GM21367 (cell line): ENCODE measurements at regions not wholly inside any gene's neighbourhood (a gene's known extent, or its start where the extent isn't known, plus 50 kb on each side); places are given as distances from the start of the nearest gene placed in this dataset.

ENCODE experiments used
- ATAC-seq: cut with Tn5 transposase; IDR thresholded peaks from one replicate; pipeline ENCODE4 v1.9.1; 2021; ENCODE audit not compliant: unreplicated experiment

DNA sequence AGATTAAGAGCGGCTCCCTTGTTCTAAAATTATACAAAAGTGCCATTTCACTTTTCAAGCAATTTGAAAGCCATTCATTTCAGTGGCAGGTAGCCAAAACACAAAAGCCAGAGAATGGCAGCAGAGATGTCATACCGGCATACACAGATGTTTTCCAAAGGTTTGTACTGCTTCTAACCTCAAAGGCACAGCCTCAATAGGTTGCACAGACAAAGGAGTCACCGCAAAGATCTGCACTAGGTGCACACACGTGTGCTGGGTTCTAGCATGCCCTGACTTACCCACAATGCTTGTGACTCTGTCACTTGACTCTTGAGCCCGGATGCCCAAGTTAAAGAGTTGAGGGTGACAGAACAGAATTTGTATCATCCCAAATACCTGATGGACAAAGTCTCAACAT lies 448.9 kb upstream of the ADGRL2 start:
- no peak for ATAC-seq

GRCh38 chr1:81349194-81349965 lies 451.4 kb upstream of the ADGRL2 start:
- no peak for ATAC-seq

- no peak for ATAC-seq
Measured at GRCh38 chr1:81345110-81345509, 455.6 kb upstream of the ADGRL2 start.

DNA sequence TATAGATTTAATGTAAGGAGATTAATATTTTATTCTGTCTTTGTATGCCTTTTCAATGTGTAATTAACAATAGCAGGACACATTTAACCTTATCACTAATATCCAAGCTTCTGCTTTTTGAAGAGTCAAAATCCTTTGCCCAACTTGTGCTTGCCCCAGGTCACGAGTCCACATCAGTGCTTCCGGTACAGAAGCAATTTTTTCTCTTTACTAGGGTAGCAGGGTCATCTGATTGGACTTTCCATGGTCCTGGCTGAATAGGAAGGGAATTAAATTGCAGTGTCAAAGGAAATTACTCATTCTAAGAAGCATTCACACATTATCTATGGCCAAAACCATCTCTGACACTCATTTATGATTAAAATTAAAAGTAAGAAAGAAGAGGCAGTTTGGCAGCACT lies 460.5 kb upstream of the ADGRL2 start:
- ATAC-seq = no peak

DNA sequence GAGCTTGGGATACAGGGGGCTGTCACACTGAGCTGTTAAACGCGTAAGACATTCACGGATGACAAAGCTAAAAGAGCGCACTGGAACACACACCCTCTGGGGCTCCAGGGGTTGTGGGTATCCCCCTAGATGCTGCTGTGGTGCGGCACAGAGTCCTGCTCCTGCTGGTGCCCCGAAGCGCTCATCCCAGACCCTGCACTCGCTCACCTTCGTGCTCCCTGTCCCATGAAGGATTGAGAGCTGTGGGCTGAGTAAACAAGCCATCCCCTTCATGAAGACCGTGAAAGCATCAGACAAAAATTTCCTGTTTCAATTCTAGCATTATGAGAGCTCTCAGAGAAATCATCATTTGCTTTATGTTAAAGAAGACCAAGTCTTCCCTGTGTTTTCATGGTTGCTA lies 463.5 kb upstream of the ADGRL2 start:
- ATAC-seq = no peak

DNA sequence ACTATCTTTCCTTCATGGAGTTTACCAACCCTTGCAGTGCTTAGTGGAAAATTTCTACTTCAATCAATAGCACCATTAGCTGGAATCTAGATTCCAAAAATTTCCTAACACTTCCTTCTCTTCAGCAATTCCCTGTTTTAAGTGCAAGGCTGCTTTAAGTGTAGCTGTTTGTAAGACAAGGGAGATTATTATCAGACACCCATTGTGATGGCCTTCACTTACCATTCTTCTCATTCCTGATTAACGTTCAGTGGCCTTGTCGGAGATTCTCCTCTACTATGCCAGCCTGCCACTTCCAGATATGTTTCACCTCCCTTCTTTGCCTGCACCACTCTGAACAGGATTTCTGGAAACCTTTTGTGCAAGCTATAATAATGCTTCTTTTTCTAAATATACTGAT lies 464.9 kb upstream of the ADGRL2 start:
- ATAC-seq = no peak

DNA sequence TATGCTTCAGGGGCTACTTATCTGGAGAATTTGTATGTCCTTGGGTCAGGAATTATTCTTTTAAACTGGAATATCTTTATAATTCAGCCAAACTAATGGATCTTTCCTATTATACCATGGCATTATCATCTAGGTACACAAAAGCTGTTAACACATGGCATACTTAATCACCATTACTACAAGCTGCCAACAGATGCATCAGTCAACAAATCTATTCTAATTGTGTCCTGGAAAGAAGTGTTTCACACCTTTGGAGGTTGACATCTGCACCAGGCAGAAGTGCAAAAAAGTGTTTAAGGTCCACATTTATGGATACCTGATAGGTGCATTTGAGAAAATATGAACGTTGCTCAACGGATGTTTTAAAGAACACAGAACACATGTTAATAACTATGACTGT lies 470.2 kb upstream of the ADGRL2 start:
- ATAC-seq = no peak

GRCh38 chr1:81330111-81330510 lies 470.6 kb upstream of the ADGRL2 start:
- ATAC-seq = no peak

GRCh38 chr1:81329041-81329440 lies 471.7 kb upstream of the ADGRL2 start:
- no peak for ATAC-seq

DNA sequence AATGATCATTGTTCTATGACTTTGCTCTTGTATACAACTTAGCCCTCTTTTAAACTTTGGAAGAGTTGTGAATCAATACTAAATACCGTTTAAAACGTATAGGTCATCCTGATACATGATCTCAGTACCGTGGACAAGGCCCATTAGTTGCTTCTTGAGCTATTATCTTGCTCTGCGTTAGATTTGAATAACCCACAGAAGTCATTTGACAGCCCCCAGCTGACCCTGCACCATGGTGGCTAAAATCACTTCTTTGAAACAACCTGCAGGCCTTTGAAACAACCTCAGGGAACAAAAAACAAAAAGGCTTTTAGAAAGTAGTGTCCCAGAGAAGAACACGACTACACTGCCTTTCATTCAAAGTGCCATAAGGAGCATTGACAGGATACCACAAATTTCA lies 473.0 kb upstream of the ADGRL2 start:
- ATAC-seq = no peak

DNA sequence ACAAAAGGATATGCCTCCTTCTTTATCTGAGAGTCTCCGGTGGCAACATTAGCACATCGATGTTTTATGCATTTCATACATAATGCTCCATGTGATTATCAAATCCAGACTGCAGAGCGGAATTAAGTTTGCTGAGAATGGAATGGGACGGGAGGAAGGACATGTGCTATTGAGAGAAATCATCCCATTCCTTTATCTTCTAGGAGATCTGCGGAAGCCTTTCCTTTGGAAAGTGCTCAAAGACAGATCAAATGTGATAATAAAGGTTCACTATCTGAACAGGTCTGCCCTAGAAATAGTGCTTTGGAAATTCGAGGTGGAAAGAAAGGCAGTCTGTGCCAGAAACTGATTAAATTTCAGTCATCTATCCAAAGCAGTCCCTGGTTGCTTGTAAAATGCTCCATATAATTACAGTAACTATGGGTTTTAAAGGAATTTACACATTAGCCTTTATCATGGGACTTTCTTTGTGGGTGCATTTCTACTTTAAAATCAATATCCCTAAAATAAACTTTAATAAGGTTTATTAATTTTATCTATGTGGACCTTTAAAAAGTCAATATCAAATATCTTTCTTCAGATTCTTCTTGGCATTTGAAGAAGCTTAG lies 473.5 kb upstream of the ADGRL2 start:
- ATAC-seq = no peak

DNA sequence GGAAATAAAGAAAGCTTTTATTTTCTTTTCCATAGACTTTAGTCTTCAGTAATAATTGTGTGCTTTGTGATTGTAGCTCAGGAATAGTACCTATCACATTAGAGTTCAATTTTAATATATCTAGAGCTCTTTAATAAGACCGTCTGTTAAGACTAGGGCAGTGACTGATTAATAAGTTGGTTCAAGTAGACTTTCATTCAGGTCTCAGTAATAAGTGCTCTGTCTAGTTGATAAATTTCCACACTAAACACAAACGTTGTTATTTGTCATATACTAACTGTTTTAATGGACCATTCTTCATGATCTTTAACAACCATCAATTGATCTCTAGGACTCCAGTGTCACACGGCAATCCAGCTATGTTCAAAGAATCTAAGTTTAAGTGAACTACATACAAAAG lies 474.5 kb upstream of the ADGRL2 start:
- ATAC-seq = no peak

DNA sequence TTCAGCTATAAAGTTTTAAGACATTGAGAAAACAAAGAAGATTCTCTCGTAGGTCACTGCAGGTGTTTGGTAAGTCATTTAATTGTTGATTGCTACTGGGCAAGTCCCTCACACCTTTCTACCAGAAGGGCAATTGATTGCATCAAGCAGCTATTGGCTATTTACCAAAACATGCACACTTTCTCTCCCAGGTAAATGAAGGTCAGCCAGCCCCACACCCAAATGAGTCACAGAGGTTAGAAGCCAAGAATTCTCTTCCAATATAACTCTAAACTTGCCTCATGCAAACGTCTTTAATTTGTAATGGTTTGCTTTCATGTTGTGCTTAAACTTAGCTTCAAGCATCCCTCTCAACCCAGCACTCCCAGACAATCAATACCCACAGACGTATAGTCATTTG lies 475.3 kb upstream of the ADGRL2 start:
- no peak for ATAC-seq

GRCh38 chr1:81323862-81324261 lies 476.9 kb upstream of the ADGRL2 start:
- ATAC-seq = no peak

GRCh38 chr1:81317191-81317590 lies 483.5 kb upstream of the ADGRL2 start:
- no peak for ATAC-seq

- ATAC-seq = no peak
Measured at GRCh38 chr1:81314513-81315233, 486.1 kb upstream of the ADGRL2 start.

- no peak for ATAC-seq
Measured at GRCh38 chr1:81313289-81313688, 487.4 kb upstream of the ADGRL2 start.

GRCh38 chr1:81312272-81312754 lies 488.4 kb upstream of the ADGRL2 start:
- ATAC-seq = no peak

- no peak for ATAC-seq
Measured at GRCh38 chr1:81310250-81310649, 490.5 kb upstream of the ADGRL2 start.

DNA sequence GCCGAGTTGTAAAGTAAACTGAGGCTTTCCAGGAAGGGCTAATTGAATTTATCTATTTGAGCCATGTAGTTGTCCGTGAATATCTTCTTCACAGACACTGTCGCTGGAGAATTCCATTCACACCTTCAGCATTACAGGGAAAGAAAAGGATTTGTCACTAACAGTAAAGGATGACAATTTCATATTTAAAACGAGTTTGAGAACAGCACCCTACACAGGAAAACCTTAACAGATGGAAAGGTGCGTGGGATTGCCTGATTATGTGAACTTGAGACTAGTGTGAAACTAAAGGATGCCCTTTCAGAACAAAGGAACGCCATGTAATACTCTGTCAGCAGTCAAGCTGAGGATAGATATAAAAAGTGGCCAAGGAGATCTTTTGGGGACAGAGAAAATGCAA lies 492.5 kb upstream of the ADGRL2 start:
- ATAC-seq = no peak

- no peak for ATAC-seq
Measured at GRCh38 chr1:81307786-81308185, 492.9 kb upstream of the ADGRL2 start.

DNA sequence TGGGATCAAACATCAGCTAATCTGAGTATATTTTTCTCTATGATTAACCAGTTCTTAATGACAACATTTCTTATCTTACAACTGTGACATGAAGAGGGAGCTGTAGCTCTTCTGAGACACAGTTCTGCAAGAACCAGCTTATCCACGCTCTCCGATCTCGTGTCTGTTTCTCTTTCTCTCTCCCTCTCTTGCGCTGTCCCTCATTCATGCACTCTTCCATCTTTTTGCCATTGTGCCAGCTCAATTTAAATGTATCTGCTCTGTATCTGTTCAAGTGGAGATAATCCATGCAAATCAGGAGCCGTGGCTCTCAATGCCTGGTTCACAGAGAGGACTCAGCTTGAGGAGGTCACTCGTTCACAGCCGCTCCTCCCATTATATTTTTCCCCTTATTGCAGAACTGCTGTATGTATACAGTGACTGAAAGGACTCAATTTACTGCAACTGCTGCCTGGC lies 494.7 kb upstream of the ADGRL2 start:
- ATAC-seq = no peak
